ENCODE measurements at regions not wholly inside any gene's neighbourhood (a gene's known extent, or its start where the extent isn't known, plus 50 kb on each side); places are given as distances from the start of the nearest gene placed in this dataset.

- CTCF ChIA-PET: no interaction called here
Measured at GRCh38 chr5:116746668-116747067, 172.0 kb upstream of the SEMA6A start.

GRCh38 chr5:116740771-116741170 is 166.1 kb upstream of the SEMA6A start:
- no peak overlapping the region for H3K4me2 ChIP-seq
- WGBS (ENCODE audit: missing lambda C conversion rate): 31% methylated on average over 1 of the region's 1 CpG
- H3K9me3 ChIP-seq: no peaks in the 10 kb centered on the region
- H3K4me3 ChIP-seq: no peak overlapping the region
- no peak for DNase-seq (ENCODE audit: low read depth in 1 of 2, low spot score in 1 of 2)
- ChIA-PET CTCF (no interaction called here), POLR2A (no interaction called here)
- no peaks in the 10 kb centered on the region for H3K4me1 ChIP-seq
- no peak overlapping the region for H3K27ac ChIP-seq
- ATAC-seq: no peak
- TF ChIP-seq GATA3 (IDR thresholded peaks at IDR 0.05; ENCODE audit: borderline replicate concordance) (no peak), HOXB13 (CRISPR knock-in tag; IDR thresholded peaks at IDR 0.05; ENCODE audit: low read depth) (no peak), JUNB (IDR thresholded peaks at IDR 0.05) (no peak), NFE2L2 (conservative IDR thresholded peaks at IDR 0.05; ENCODE audit: low read length) (no peak), RARB (CRISPR knock-in tag; IDR thresholded peaks at IDR 0.05) (no peak), CBX2 (IDR thresholded peaks at IDR 0.05; ENCODE audit: borderline replicate concordance, low read depth) (no peak), HMGXB4 (CRISPR knock-in tag; IDR thresholded peaks at IDR 0.05; ENCODE audit: borderline replicate concordance) (no peak)
- no peak for FAIRE-seq

More at GRCh38 chr5:116746668-116747067, 172.0 kb upstream of the SEMA6A start:
- H3K4me2 ChIP-seq: no peak overlapping the region
- no peak overlapping the region for H3K27ac ChIP-seq
- FAIRE-seq (no peak), ATAC-seq (no peak), DNase-seq (ENCODE audit: low read depth in 1 of 2, low spot score in 1 of 2) (no peak)
- H3K4me1 ChIP-seq: no peaks in the 10 kb centered on the region
- POLR2A ChIA-PET: no interaction called here
- no peaks in the 10 kb centered on the region for H3K9me3 ChIP-seq
- WGBS (ENCODE audit: missing lambda C conversion rate): 10% methylated on average over 3 of the region's 3 CpGs
- TF ChIP-seq JUNB (IDR thresholded peaks at IDR 0.05) (no peak), HOXB13 (CRISPR knock-in tag; IDR thresholded peaks at IDR 0.05; ENCODE audit: low read depth) (no peak), RNF2 (IDR thresholded peaks at IDR 0.05; ENCODE audit: borderline replicate concordance, low read depth) (no peak), NR3C1 (IDR thresholded peaks at IDR 0.05) (no peak), PBX3 (IDR thresholded peaks at IDR 0.05) (no peak), KDM1A (IDR thresholded peaks at IDR 0.05; ENCODE audit: low read depth) (no peak), MAX (IDR thresholded peaks at IDR 0.05) (no peak), RCOR1 (IDR thresholded peaks at IDR 0.05; ENCODE audit: low read depth, low read length) (no peak), JUN (IDR thresholded peaks at IDR 0.05) (no peak), TP53 (CRISPR knock-in tag; IDR thresholded peaks at IDR 0.05) (no peak), RAD21 (conservative IDR thresholded peaks at IDR 0.05 in 1 of 2, IDR thresholded peaks at IDR 0.05 in 1 of 2) (no peak), FOXS1 (CRISPR knock-in tag; IDR thresholded peaks at IDR 0.05) (no peak), MAZ (IDR thresholded peaks at IDR 0.05; ENCODE audit: borderline replicate concordance, low read depth, low read length) (no peak), ZNF302 (CRISPR knock-in tag; IDR thresholded peaks at IDR 0.05) (no peak), FOSL2 (IDR thresholded peaks at IDR 0.05) (no peak), FOSL2 (CRISPR knock-in tag; IDR thresholded peaks at IDR 0.05) (no peak), NPAS2 (CRISPR knock-in tag; IDR thresholded peaks at IDR 0.05; ENCODE audit: borderline replicate concordance) (no peak), CEBPB (IDR thresholded peaks at IDR 0.05) (no peak), TFCP2L1 (CRISPR knock-in tag; IDR thresholded peaks at IDR 0.05) (no peak)
- H3K4me3 ChIP-seq: no peak overlapping the region

GRCh38 chr5:116739571-116739970 is 164.9 kb upstream of the SEMA6A start:
- 14% methylated on average over 9 of the region's 9 CpGs for WGBS (ENCODE audit: missing lambda C conversion rate)
- no peak for FAIRE-seq
- no peak for TF ChIP-seq JUNB (IDR thresholded peaks at IDR 0.05)
- no peak for TF ChIP-seq HOXB5 (CRISPR knock-in tag; IDR thresholded peaks at IDR 0.05)
- no peak for TF ChIP-seq RCOR1 (IDR thresholded peaks at IDR 0.05; ENCODE audit: low read depth, low read length)
- TF ChIP-seq TP53 (CRISPR knock-in tag; IDR thresholded peaks at IDR 0.05): no peak
- TF ChIP-seq ZNF302 (CRISPR knock-in tag; IDR thresholded peaks at IDR 0.05): no peak
- TF ChIP-seq REST (IDR thresholded peaks at IDR 0.05): no peak
- no peak for TF ChIP-seq KDM1A (IDR thresholded peaks at IDR 0.05; ENCODE audit: low read depth)
- no peak for TF ChIP-seq CTCF (IDR thresholded peaks at IDR 0.05)
- TF ChIP-seq POLR2AphosphoS2 (conservative IDR thresholded peaks at IDR 0.05; ENCODE audit: low read length): no peak

More at GRCh38 chr5:116739571-116739970, 164.9 kb upstream of the SEMA6A start:
- DNase-seq (ENCODE audit: low read depth in 1 of 2, low spot score in 1 of 2) (no peak), ATAC-seq (no peak)
- ChIA-PET POLR2A (no interaction called here), CTCF (no interaction called here)
- no peaks in the 10 kb centered on the region for H3K4me1 ChIP-seq
- H3K27ac ChIP-seq: no peak overlapping the region
- H3K4me3 ChIP-seq: no peak overlapping the region
- H3K9me3 ChIP-seq: no peaks in the 10 kb centered on the region
- H3K4me2 ChIP-seq: no peak overlapping the region
